WTC11 (cell line): ENCODE measurements at regions not wholly inside any gene's neighbourhood (a gene's known extent, or its start where the extent isn't known, plus 50 kb on each side); places are given as distances from the start of the nearest gene placed in this dataset.
A peak's percentile ranks its signal among the peaks of the same experiment; 100 is the strongest.

Experiments used
- ATAC-seq: fragments of 200-7000 bp; cut with Tn5 transposase; 2 replicates; pipeline ENCODE4 v1.10.0; 2021; ENCODE audit warnings: mild to moderate bottlenecking, moderate library complexity
- CTCF ChIA-PET: fragments of 300-600 bp; sonication (Branson Sonifier 250); formaldehyde crosslinking; loops from one replicate; lab custom pipeline; 2021; ENCODE audit warnings: antibody characterized with exemption; lab: Charles Lee
- POLR2A ChIA-PET: fragments of 350-600 bp; sonication (Branson Sonifier 250); formaldehyde crosslinking; loops from one replicate; lab custom pipeline; 2021; ENCODE audit warnings: antibody characterized with exemption; lab: Charles Lee
- DNase-seq: peaks from one replicate; pipeline ENCODE4 v3.0.0; 2021; ENCODE audit warnings: low spot score
- H3K27ac Mint-ChIP-seq: 2 replicates; pipeline ENCODE4 v1.8.0; 2021; ENCODE audit warnings: mixed read lengths
- H3K27me3 Mint-ChIP-seq: 2 replicates; pipeline ENCODE4 v1.8.0; 2021; ENCODE audit warnings: low read depth, mild to moderate bottlenecking, moderate library complexity, mixed read lengths
- H3K36me3 Mint-ChIP-seq: 2 replicates; pipeline ENCODE4 v1.8.0; 2021; ENCODE audit warnings: mixed read lengths
- H3K4me1 Mint-ChIP-seq: 2 replicates; pipeline ENCODE4 v1.8.0; 2022; ENCODE audit warnings: mixed read lengths
- H3K4me3 Mint-ChIP-seq: 2 replicates; pipeline ENCODE4 v1.8.0; 2021; ENCODE audit warnings: mild to moderate bottlenecking, moderate library complexity, mixed read lengths
- H3K9me3 Mint-ChIP-seq: 2 replicates; pipeline ENCODE4 v1.8.0; 2021; ENCODE audit warnings: mixed read lengths
- AFF4 ChIP-seq: sonication (generic); formaldehyde crosslinking; IDR thresholded peaks from 2 replicates; pipeline ENCODE4 v1.8.1; 2023; ENCODE audit warnings: mild to moderate bottlenecking, missing genetic modification reagents, borderline replicate concordance
- EMX1 ChIP-seq: fragments of 250-450 bp; sonication (Bioruptor Pico); IDR thresholded peaks from 2 replicates; pipeline ENCODE4 v1.8.0; 2021; ENCODE audit warnings: mild to moderate bottlenecking
- GRHL2 ChIP-seq: fragments of 250-450 bp; sonication (Bioruptor Pico); IDR thresholded peaks from 2 replicates; pipeline ENCODE4 v1.8.0; 2022; ENCODE audit warnings: mild to moderate bottlenecking, moderate library complexity; ENCODE audit not compliant: insufficient replicate concordance, severe bottlenecking
- HMGA2 ChIP-seq: fragments of 250-450 bp; sonication (Bioruptor Pico); IDR thresholded peaks from 2 replicates; pipeline ENCODE4 v1.4.0; 2021; ENCODE audit warnings: mild to moderate bottlenecking, moderate library complexity
- JUN ChIP-seq: sonication (generic); formaldehyde crosslinking; IDR thresholded peaks from 2 replicates; pipeline ENCODE4 v1.8.0; 2023; ENCODE audit warnings: mild to moderate bottlenecking, missing genetic modification reagents
- KAT7 ChIP-seq: sonication (generic); formaldehyde crosslinking; IDR thresholded peaks from 2 replicates; pipeline ENCODE4 v1.8.1; 2023; ENCODE audit warnings: missing genetic modification reagents, mild to moderate bottlenecking, borderline replicate concordance
- MXD4 ChIP-seq: fragments of 250-450 bp; sonication (Bioruptor Pico); IDR thresholded peaks from 2 replicates; pipeline ENCODE4 v1.8.0; 2021; ENCODE audit warnings: mild to moderate bottlenecking, moderate library complexity, borderline replicate concordance
- NFATC4 ChIP-seq: fragments of 250-450 bp; sonication (Bioruptor Pico); IDR thresholded peaks from 2 replicates; pipeline ENCODE4 v1.9.0; 2021; ENCODE audit warnings: mild to moderate bottlenecking
- NFYB ChIP-seq: sonication (generic); formaldehyde crosslinking; conservative IDR thresholded peaks from 2 replicates; pipeline ENCODE4 v1.8.0; 2022; ENCODE audit warnings: low read depth, missing genetic modification reagents
- NR1H2 ChIP-seq: sonication (generic); formaldehyde crosslinking; IDR thresholded peaks from 2 replicates; pipeline ENCODE4 v1.9.0; 2021; ENCODE audit warnings: mild to moderate bottlenecking, moderate library complexity, missing genetic modification reagents
- NR3C1 ChIP-seq: sonication (generic); formaldehyde crosslinking; conservative IDR thresholded peaks from 2 replicates; pipeline ENCODE4 v1.8.1; 2023; ENCODE audit warnings: low read depth, mild to moderate bottlenecking, missing genetic modification reagents
- PRDM15 ChIP-seq: sonication (generic); formaldehyde crosslinking; IDR thresholded peaks from 2 replicates; pipeline ENCODE4 v1.8.0; 2022; ENCODE audit warnings: missing genetic modification reagents
- USF2 ChIP-seq: sonication (generic); formaldehyde crosslinking; IDR thresholded peaks from 2 replicates; pipeline ENCODE4 v1.8.1; 2023; ENCODE audit warnings: mild to moderate bottlenecking, missing genetic modification reagents, moderate library complexity
- ZNF219 ChIP-seq: sonication (generic); formaldehyde crosslinking; IDR thresholded peaks from 2 replicates; pipeline ENCODE4 v1.8.0; 2023; ENCODE audit warnings: missing genetic modification reagents, mild to moderate bottlenecking, borderline replicate concordance
- ZNF232 ChIP-seq: sonication (generic); formaldehyde crosslinking; IDR thresholded peaks from 2 replicates; pipeline ENCODE4 v1.8.0; 2022; ENCODE audit warnings: mild to moderate bottlenecking, missing genetic modification reagents
- ZNF263 ChIP-seq: sonication (generic); formaldehyde crosslinking; IDR thresholded peaks from 2 replicates; pipeline ENCODE4 v1.8.1; 2022; ENCODE audit warnings: low read depth, mild to moderate bottlenecking, moderate library complexity, missing genetic modification reagents
- ZNF396 ChIP-seq: fragments of 250-450 bp; sonication (Bioruptor Pico); IDR thresholded peaks from 2 replicates; pipeline ENCODE4 v1.8.0; 2021; ENCODE audit warnings: mild to moderate bottlenecking, moderate library complexity, borderline replicate concordance
- ZNF512 ChIP-seq: sonication (generic); formaldehyde crosslinking; IDR thresholded peaks from 2 replicates; pipeline ENCODE4 v1.8.1; 2022; ENCODE audit warnings: missing genetic modification reagents, borderline replicate concordance

- no peak for TF ChIP-seq PRDM15 (CRISPR knock-in tag)
- TF ChIP-seq KAT7 (CRISPR knock-in tag) = no peak
- TF ChIP-seq NFATC4 (CRISPR knock-in tag) = no peak
- no peak for TF ChIP-seq ZNF232
- TF ChIP-seq JUN (CRISPR knock-in tag) = no peak
- no peak for TF ChIP-seq HMGA2 (CRISPR knock-in tag)
- no peak for TF ChIP-seq NR3C1 (CRISPR knock-in tag)
- TF ChIP-seq ZNF512 = no peak
- no peak for TF ChIP-seq ZNF219 (CRISPR knock-in tag)
These were observed 172.4 kb upstream of the IGSF21 start (continued) for GRCh38 chr1:17935230-17935629.

- ChIA-PET CTCF (interaction anchor here (0.7 to 1.2 kb wide), 3 partner anchors 18 to 32 kb away, joined by 3 to 5 read pairs (median 4); no protein-coding TSS in a partner anchor), POLR2A (no interaction called here)
- Mint-ChIP-seq H3K9me3 (no peaks in the 10 kb centered on the region), H3K36me3 (no peaks in the 10 kb centered on the region), H3K27ac (no peak overlapping the region), H3K4me1 (0 out of 2 replicates have a peak, but pooled peaks cover 3% of the 10 kb centered on the region), H3K27me3 (peaks cover 20% of the 10 kb centered on the region), H3K4me3 (no peak overlapping the region)
- ATAC-seq = no peak
- no peak for DNase-seq
- TF ChIP-seq MXD4 (CRISPR knock-in tag) (no peak), EMX1 (CRISPR knock-in tag) (no peak), NFYB (no peak), PRDM15 (CRISPR knock-in tag) (no peak), NR1H2 (CRISPR knock-in tag) (no peak), ZNF232 (no peak)
These were observed 166.0 kb upstream of the IGSF21 start for GRCh38 chr1:17941431-17942189.

GRCh38 chr1:17943506-17943905, 164.1 kb upstream of the IGSF21 start:
- no peak for ATAC-seq
- Mint-ChIP-seq H3K4me3 (no peak overlapping the region), H3K9me3 (no peaks in the 10 kb centered on the region), H3K36me3 (no peaks in the 10 kb centered on the region), H3K4me1 (0 out of 2 replicates have a peak, but pooled peaks cover 3% of the 10 kb centered on the region), H3K27me3 (peaks cover 12% of the 10 kb centered on the region), H3K27ac (no peak overlapping the region)
- DNase-seq = no peak
- ChIA-PET POLR2A (no interaction called here), CTCF (interaction anchor here (1.0 kb wide), 2 partner anchors 20 to 48 kb away, joined by 3 read pairs; no protein-coding TSS in a partner anchor)
- TF ChIP-seq AFF4 (CRISPR knock-in tag) (no peak), ZNF396 (no peak), HMGA2 (CRISPR knock-in tag) (peak; percentile 96), ZNF263 (CRISPR knock-in tag) (no peak), GRHL2 (no peak), USF2 (CRISPR knock-in tag) (no peak)
